HepG2 (cell line): ENCODE measurements at regions not wholly inside any gene's neighbourhood (a gene's known extent, or its start where the extent isn't known, plus 50 kb on each side); places are given as distances from the start of the nearest gene placed in this dataset.
A peak's percentile ranks its signal among the peaks of the same experiment; 100 is the strongest.

Source experiments
- ARID4A ChIP-seq: sonication (generic); formaldehyde crosslinking; IDR thresholded peaks from 2 replicates; pipeline ENCODE4 v1.5.0; 2020; ENCODE audit warnings: mild to moderate bottlenecking, missing genetic modification reagents, borderline replicate concordance
- CHD4 ChIP-seq: fragments of 200-600 bp; sonication (generic); IDR thresholded peaks from 2 replicates; pipeline ENCODE4 v1.7.0; 2017; ENCODE audit warnings: mild to moderate bottlenecking, low read length, borderline replicate concordance
- DBP ChIP-seq: sonication (generic); formaldehyde crosslinking; IDR thresholded peaks from 2 replicates; pipeline ENCODE4 v1.4.0; 2020; ENCODE audit warnings: missing genetic modification reagents; ENCODE audit errors: not compliant biosample characterization
- GABPA ChIP-seq, 2 experiments: IDR thresholded peaks; 2 replicates each; pipeline ENCODE4 v1.6.1; 2011 to 2016; ENCODE audit warnings: low read depth in 2 of 2, low read length in 1 of 2, missing biosample characterization in 1 of 2, missing genetic modification characterization in 1 of 2
- GTF3A ChIP-seq: sonication (generic); formaldehyde crosslinking; conservative IDR thresholded peaks from 2 replicates; pipeline ENCODE4 v1.4.0; 2020; ENCODE audit warnings: mild to moderate bottlenecking, missing genetic modification reagents
- NR0B2 ChIP-seq: sonication (generic); formaldehyde crosslinking; IDR thresholded peaks from 2 replicates; pipeline ENCODE4 v1.4.0; 2020; ENCODE audit warnings: mild to moderate bottlenecking, missing genetic modification reagents
- RARA ChIP-seq: IDR thresholded peaks from 2 replicates; pipeline ENCODE4 v1.6.1; 2016; ENCODE audit warnings: missing genetic modification reagents, missing compliant biosample characterization
- RORA ChIP-seq: sonication (generic); formaldehyde crosslinking; IDR thresholded peaks from 2 replicates; pipeline ENCODE4 v1.5.0; 2020; ENCODE audit warnings: mild to moderate bottlenecking, missing genetic modification reagents, moderate library complexity
- SOX6 ChIP-seq, 2 experiments: fragments of 450-650 bp in 1 of 2; sonication (generic) in 1 of 2; formaldehyde crosslinking in 1 of 2; IDR thresholded peaks; 2 replicates each; pipeline versions ENCODE4 v1.4.0 to v1.6.1; 2017 to 2020; ENCODE audit warnings: antibody characterized with exemption in 1 of 2, mild to moderate bottlenecking in 1 of 2, missing genetic modification reagents in 1 of 2
- ZBTB34 ChIP-seq: sonication (generic); formaldehyde crosslinking; IDR thresholded peaks from 2 replicates; pipeline ENCODE4 v1.8.0; 2022; ENCODE audit warnings: mild to moderate bottlenecking, missing genetic modification reagents
- ZBTB42 ChIP-seq: sonication (generic); formaldehyde crosslinking; IDR thresholded peaks from 2 replicates; pipeline ENCODE4 v1.5.0; 2020; ENCODE audit warnings: mild to moderate bottlenecking, missing genetic modification reagents
- ZNF142 ChIP-seq: sonication (generic); formaldehyde crosslinking; IDR thresholded peaks from 2 replicates; pipeline ENCODE4 v1.4.0; 2020; ENCODE audit warnings: missing genetic modification reagents
- ZNF260 ChIP-seq: sonication (generic); formaldehyde crosslinking; IDR thresholded peaks from 2 replicates; pipeline ENCODE4 v1.4.0; 2020; ENCODE audit warnings: missing genetic modification reagents, low read depth, mild to moderate bottlenecking, borderline replicate concordance
- ZNF30 ChIP-seq: sonication (generic); formaldehyde crosslinking; IDR thresholded peaks from 2 replicates; pipeline ENCODE4 v1.5.0; 2020; ENCODE audit warnings: mild to moderate bottlenecking, missing genetic modification reagents
- ZNF746 ChIP-seq: sonication (generic); formaldehyde crosslinking; IDR thresholded peaks from 2 replicates; pipeline ENCODE4 v1.8.0; 2022; ENCODE audit warnings: mild to moderate bottlenecking, missing genetic modification reagents

- no peak for TF ChIP-seq ZNF142 (CRISPR knock-in tag)
- peak; percentile 97; the same call in 1 of the 2 replicates for TF ChIP-seq CHD4
- no peak for TF ChIP-seq GTF3A
- TF ChIP-seq ZBTB34 (CRISPR knock-in tag) = peak; percentile 92; the same call in 1 of the 2 replicates
- peak; percentile 65; the same call in 1 of the 2 replicates for TF ChIP-seq ARID4A (CRISPR knock-in tag)
- no peak for TF ChIP-seq ZBTB42
- peak; percentile 96 for TF ChIP-seq RARA (CRISPR knock-in tag)
- TF ChIP-seq GABPA (IDR thresholded peaks at IDR 0.05; ENCODE audit: low read depth, low read length) = no peak
- TF ChIP-seq GABPA (CRISPR knock-in tag; IDR thresholded peaks at IDR 0.05; ENCODE audit: low read depth) = peak; percentile 39; the same call in 1 of the 2 replicates
- no peak for TF ChIP-seq ZNF260 (CRISPR knock-in tag)
- TF ChIP-seq DBP (CRISPR knock-in tag) = no peak
- TF ChIP-seq NR0B2 (CRISPR knock-in tag) = no peak
- no peak for TF ChIP-seq ZNF746 (CRISPR knock-in tag)
- TF ChIP-seq ZNF30 (CRISPR knock-in tag) = no peak
- TF ChIP-seq SOX6 (IDR thresholded peaks at IDR 0.05) = no peak
- TF ChIP-seq SOX6 (CRISPR knock-in tag; IDR thresholded peaks at IDR 0.05) = peak; percentile 97
- TF ChIP-seq RORA (CRISPR knock-in tag) = no peak
Measured at GRCh38 chr2:8138923-8139667, 542.8 kb upstream of the ID2 start (continued).
